Activated naive CD4-positive, alpha-beta T cell treated with anti-CD3 and anti-CD28 coated beads, Interleukin-2, amount 50 U/mL, for 16 hours (primary cell): ENCODE measurements at regions not wholly inside any gene's neighbourhood (a gene's known extent, or its start where the extent isn't known, plus 50 kb on each side); places are given as distances from the start of the nearest gene placed in this dataset.

ENCODE experiments used
- DNase-seq: peaks from one replicate; pipeline ENCODE4 v3.0.0-alpha.2; 2020

DNA sequence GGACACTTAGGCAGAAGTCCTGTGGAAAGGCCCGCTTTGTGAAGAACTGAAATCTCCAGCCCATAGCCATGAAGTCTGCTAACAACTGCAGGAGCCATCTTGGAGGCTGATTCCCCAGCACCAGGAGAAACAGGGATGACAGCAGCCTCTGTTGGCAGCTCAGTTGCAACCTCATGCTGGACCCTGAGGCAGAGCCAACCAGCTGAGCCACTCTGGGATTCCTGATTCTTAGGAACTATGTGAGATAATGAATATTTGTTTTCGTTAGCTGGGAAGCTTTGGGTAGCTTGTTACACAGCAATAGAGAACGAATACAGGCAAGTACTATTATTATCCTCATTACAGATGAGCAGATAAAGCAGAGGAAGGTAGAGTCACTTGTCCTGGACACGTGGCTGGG, 210.5 kb upstream of the ANKH start:
- no peak for DNase-seq

DNA sequence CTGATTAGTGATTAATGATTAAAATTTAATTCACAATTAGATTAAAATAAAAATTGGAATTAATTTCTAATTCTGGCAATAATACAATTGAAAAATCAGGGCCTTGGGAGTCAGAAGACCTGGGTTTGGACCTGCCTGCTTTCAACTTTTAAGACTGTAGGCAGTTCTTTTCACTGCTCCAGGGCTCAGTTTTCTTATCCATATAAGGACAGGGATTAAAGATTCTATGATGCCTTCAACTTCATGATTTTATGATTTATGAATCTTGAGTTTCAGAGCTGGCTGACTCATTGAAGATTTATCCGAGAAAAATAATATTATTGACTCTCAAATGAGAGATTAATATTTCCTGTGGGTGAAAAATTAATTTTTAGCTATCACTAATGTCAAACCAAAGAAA, 208.6 kb upstream of the ANKH start:
- DNase-seq: no peak

DNA sequence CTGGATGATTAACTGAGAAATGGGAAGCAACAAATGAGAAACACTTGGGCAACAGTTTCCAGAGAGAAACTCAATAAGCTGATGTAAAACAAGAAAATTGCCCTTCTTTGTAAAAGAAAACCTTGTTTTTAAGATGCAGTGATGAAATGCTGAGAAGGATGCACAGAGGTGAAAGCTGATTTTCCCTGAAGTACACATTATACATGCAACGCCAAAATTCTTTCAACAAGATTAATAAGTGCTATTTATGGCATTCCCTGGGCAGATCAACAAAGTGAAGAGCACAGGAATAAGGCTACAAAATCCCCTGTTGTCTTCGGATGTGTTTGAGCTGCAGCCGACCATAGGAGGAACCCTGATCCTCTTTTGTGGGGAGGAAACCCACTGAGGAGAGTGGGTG, 208.0 kb upstream of the ANKH start:
- no peak for DNase-seq

DNA sequence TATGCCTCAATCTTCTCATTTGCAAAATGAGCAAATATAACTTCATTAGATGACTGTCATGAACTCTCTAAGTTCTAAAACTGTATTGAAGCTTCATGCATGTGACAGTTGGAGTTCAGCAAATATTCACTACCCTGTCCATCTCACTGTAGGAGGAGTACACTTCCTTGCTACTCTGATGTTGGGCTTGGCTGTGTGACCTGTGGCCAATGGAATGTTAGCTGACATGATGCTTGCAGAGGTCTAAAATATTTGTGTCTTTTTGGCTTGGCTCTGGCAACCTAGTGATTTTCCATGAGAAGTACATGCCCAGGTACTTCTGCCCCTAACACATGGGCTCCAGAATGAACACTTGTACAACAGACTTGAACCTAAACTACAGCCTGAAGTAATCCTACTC, 203.1 kb upstream of the ANKH start:
- DNase-seq: no peak

DNA sequence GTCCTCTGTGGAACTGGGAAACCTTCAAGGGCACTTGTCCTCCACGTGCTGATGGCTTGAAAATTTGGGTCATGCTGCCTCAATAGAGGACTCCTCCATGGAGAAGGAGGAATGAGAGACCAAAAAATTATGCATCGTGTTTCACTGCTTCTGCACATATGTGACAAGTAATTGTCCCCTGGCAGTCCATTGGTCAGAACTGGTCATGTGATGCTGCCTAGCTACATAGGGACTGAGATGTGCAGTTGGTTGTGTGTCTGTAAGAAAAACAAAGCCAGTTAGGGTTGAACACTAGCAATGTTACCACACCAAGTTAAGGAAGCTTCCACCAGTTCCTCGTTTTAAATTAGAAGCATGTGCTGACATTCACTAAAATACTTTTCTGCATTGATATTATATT, 201.9 kb upstream of the ANKH start:
- DNase-seq: no peak

DNA sequence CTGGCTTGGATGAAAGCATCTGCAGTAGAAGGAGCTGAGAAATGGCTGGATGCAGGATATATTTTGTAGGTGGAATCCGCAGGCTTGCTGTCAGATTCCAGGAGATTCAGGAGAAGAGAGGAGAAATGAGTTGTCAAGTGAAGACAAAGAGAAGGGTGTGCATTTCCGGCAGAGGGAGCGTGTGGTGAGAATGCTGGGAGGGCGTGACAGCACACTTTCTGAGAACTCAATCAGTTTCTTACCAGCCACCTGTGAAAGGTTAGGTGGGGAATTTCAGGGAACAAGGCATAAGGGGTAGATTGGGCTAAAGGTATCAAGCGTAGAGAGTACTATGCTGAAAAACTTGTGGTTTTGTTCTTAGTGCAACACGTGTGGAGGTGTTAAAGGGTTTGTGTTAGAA, 199.3 kb upstream of the ANKH start:
- DNase-seq: no peak

DNA sequence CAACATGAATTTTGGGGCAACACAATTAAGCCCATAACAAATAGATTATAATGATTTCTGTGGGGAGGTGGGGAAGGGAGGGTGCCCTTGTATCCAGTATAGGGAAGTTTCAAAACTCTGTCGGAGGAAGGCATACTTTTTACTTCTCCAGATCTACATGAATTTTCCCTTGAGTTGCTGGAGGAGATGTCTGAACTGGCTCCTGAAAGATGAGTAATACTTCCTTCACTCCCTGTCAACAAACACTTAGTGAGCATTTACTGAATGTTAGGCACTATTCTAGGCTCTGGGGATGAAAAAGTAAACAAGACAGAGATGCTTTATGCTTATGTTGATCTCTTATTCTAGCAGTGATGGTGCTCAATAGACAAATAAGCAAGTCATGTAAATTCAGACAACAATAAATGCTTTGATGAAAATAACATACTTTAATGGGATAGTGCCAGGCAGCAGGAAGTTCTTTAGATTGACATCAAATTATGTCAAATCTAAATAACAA, 197.9 kb upstream of the ANKH start:
- no peak for DNase-seq

DNA sequence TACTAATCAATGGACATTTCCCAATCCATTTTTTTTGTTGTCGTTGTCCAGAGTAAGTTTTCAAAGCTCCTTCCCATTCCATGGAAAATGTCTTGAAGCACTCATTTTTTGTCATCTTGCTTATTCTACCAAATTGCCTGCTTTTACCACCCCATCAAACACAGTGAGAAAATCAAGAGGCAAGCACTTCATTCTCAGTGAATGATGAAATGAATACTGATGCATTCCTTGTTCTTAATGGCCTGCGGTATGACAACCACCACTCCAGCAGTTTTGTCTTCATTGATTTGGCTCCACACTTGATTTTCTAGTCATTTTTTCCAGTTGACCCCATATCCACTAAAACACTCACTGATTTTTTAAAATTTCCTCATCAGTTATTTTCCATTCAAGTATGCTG, 193.5 kb upstream of the ANKH start:
- no peak for DNase-seq

DNA sequence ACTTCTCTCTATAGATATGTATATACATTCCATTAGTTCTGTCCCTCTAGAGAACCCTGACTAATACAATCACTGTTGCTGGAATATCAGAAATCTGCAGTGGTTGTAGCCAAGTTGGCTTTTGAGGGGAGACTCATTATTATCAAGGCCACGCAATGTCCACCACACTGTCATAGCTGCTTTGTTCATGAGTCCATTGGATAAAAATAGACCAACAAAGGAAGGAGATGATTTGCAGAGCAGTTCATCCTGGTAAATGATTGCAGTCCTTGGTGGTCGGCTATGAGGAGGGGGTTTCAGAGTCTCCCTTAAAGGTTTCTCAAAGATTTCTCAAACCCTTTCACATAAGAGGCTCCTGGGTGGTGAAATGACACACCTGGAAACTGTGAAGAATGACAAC, 192.8 kb upstream of the ANKH start:
- DNase-seq: no peak

DNA sequence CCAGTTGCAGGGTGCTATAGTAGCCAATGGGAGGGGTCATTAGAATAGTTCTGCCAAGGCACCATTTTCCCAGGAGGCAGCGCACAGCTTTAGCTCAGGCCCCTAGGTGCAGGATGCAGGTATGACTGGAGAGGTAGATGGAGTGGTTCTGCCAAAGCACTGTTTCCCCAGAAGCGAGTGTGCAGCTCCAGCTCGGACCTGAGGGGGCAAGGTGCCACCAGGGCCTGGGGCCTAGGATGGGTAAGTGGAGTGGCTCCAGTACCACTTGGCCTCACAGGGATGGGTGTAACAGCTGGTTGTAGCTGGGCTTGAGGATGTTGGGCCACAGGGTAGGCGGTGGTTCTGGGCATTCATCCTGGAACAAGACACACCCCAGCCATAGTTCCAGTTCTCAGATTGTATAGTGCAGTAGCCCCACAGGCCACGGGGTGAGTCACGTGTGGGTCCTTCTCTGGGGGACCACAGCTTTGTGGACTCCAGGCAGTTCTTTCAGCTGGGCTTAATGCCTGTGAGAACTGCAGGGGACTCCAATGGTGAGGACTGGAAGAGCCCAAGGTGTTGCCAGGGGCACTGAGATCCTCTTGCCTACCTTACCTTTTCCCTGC, 185.5 kb upstream of the ANKH start:
- no peak for DNase-seq

DNA sequence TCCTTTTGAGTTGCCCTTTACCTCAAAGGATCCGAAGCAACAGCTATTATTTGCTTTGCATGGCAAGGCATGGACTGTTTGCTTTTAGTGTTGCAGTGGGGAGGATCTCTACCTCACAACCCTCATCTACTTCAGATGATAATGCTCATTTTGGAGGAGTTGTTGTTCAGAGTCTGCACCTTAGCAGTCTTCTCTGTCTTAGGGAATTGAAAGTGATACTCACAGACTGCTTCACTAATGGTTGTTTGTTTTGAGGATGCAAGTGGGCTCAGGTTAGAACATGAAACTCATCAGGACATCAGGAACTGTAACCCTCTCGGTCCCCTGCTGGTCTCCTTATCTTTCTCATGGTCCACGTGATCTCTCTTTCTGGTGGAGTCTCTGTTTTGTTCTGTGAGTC, 172.9 kb upstream of the ANKH start:
- DNase-seq: no peak

DNA sequence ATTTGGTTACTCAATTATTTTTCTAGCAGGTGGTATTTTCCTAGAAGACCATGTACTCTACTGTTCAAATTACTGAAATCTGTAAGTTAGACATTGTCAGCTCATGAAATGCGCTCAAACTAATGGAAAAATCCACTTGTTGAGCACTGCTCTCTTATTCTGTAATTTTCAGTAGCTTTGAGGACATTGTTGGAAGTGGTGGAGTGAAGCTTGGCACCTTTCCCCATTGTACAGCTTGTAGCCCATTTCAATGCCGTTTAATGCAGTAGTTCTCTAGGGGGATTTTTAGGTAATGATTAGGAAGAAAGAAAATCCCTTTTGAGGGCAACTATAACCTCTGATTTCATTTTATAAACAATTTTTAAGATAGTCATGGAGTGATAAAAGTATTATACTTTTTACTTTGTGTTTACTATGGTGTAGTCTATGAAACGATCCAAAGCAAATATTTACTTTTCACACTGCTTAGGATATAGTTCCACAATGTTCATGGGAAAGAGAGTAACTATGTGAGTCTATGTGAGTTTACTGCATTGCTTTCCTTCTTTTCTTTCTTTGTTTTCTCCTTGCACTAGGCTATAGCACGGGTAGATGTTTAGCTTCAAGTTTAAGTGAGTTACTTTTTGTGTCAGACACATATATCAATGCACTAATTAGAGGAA, 165.8 kb upstream of the ANKH start:
- no peak for DNase-seq

DNA sequence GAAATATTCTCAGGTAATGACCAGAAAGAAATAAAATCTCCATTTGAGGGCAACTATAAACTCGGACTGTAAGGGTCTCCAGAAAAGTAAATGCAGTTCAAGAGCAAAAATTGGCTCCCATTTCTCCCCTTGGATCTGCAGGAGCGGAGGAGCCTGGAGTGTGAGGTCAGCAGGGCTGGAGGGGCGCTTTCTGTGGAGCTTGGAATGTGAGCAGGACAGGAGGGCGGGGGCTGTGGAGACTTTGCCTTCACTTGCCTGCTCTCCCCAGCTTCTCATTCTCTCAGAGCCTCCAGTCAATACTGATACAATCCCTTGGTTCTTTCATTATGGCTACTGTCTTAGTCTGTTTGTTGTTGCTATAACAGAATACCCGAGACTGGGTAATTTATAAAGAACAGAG, 162.8 kb upstream of the ANKH start:
- DNase-seq: no peak

DNA sequence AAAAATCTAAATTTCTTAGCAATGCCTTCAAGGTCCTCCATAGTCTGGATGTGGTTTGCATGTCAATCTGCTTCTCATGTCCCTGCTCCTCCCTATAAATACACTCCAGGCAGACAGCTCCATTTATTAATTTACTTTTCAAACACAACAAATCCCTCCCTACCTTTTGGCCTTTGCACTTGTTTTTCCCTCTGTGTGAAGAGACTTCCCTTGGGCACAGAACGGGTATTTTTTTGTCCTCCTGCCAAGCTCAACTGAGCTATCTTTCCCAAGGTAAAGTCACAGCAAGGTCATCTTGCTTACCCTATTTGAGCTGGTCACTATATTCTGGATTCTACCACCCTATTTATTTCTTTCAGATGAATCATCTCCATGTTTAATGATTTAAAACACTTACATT, 159.6 kb upstream of the ANKH start:
- no peak for DNase-seq

DNA sequence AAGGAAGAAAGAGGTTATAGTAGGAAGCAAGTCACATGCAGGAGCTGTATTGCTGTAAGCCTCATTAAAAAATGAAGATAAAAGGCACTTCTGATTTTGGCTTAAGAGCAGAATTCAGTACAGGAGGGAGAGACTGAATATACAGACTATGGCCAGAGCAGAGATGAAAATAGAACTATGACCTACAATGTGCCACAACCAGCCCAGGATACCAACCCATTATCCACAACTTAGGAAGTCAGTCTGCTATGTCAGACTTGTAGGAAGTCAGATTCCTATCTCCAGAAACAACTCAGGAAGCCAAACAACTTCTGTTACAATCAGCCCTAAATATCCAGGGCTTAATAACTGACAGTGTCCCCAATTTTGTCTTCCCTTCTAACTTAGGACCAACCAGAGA, 156.2 kb upstream of the ANKH start:
- DNase-seq: no peak

DNA sequence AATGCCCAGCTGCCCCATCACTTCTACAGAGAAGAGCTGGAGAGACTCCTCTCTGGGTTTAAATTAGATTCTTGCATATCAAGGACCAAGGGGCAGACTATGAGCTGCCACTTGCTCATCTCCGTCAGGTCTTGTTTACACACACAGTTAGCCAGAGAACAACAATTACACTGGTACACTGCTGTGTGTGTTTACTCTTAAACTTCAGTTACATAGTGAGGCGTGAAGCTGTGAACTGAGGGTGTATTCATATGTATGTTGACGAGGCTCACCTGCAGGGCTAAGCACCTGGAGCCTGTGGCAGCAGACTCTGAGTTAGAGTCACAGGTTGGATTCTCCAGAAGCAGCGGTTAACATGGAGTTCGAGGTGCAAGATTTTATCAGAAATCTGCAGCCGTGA, 155.4 kb upstream of the ANKH start:
- DNase-seq: no peak

DNA sequence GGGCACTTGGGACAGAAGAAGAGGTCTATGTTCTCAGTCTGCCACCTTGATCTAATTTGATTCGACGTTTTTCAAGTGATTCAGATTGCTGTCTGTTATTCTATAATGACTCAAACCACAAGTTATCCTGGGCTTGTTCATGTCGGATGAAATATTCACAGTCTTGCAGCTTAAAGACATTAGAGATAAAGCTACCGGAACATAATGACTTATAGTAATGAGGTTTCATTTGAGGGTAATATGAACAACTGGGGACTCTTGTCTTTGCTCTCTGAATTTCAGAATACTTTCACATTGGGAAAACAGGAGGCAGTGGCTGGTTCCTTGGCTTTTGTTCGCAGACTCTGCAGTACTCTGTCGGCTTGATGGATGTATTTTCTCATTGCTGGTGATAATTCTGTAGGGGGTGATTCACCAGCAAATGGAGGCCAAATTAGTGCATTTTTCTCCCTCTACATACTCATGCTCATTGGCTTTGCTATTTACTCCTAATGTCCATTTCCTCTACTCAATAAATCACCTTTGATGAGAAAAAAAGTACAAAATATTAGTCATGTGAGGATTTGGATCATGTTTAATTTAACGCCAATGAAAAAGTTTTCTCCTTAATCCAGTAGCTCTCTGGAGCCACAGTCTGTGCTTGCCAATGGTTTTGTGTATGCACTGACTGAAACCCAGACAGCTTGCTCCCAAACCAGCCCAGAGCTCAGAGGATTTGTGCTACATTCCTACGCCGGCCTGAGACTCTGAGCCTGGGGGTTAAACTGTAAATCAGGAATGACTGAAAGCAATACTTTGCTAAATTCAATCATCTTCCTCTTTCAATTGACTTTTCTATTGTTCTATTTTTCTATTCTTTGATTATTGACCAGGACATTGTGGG, 154.7 kb upstream of the ANKH start:
- no peak for DNase-seq

DNA sequence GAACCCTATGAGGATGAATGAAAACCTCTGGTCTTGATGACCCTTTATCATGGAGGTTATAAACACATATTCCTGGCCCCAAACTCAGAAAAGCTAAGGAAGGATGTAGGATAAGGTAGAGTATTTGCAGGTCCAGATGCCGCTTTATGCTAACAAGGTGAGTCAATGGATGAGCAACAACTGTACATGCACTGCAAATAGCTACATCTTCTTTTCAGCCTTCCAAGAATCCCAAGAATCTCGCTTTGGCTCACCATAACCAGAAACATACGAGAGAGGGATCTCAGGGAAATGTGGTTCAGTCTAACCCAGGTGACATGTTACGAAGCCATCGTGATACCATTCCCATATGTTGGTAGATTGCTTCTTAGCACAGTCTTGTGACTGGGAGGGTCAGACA, 152.3 kb upstream of the ANKH start:
- DNase-seq: no peak

DNA sequence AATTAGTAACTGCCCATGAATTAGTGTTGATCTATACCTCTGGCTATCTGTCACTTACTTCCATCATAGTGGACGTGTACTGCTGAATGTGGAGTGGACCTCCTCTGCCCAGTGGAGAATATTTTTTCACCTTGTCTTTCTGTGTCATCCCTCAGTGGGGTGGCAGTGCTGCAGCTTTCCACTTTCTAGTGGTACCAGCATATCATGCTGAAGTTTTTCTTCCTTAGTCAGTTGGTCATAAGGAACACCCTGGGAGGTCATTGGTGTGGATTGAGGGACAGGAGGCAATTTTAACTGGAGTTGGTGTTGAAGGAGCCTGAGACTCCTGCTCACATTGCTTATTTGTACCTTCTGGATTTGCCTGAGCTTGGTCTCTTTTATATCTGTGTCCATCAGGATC, 151.7 kb upstream of the ANKH start:
- no peak for DNase-seq

DNA sequence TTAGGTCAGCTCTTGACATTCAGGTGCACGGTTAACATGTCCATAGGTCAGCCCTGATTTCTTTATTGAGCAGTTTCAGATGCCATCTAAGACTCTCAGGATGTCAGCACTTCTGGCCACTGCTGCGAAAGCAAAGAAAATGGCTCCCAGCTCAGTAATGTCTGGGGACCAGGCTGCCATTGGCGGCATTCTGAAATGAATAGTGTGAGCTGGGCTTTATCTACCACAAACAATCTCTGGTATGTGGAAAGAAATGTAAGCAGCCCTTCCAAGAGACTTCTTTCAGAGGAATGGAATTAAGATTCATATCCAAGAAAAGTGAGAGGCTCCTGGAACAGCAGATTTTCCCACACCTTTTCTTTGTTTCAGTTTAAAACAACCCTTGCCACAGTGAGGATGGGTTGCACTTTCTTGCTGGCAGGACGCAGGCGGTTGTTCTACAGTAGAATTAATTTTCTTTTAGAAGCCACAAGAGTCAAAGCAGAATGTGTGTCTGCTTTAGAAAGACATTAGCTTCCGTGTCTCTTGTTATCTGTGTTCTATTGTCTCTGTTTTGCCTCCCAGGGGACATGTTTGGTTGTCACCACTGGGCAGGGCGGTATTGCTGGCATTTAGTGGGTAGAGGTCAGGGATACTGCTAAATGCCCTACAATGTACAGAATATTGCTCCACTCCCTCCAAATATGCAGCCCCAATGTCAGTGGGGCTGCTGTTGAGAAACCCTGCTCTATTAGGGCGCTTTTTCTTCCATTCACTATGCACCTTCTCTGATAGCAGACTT, 149.9 kb upstream of the ANKH start:
- DNase-seq: no peak

DNA sequence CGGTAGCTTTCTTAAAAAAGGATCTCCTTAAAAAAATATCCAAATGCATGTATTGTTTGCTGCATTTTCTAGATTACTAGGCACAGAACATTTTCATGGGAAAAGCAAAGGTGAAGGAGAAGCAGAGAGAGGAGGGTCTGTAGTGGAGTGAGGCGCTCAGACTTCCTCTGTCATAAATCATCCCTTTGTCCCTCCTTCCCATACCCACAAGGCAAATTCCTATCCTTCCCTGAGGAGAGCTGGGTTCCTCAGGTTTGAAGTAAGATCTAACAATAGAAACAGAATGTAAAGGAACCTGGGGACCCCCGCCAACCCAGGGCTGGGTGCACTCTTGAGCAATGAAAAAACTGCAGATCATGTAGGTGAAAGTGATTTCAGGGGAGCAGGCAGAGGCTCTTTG, 149.2 kb upstream of the ANKH start:
- DNase-seq: no peak

DNA sequence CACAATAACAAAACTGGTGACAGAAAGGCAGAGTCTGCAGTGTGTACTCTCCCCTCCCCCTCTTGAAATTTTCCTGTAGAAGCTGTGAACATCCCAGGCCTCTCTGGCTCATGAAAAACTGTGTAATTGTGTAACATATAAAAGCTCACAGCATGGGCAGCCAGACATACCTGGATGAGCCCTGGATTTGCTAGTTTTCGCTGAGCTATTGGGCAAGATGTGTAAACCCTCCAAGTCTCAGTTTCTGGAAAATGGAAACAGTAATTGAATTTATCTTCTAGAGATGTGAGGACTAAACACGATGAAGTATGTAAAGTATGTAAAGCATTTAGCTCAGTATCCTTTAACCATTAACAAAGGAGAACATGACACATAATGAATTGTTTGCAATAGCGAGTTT, 143.2 kb upstream of the ANKH start:
- DNase-seq: no peak
